Activated T-cell treated with anti-CD3 and anti-CD28 coated beads, Interleukin-2, amount 50 U/mL, for 72 hours (primary cell): ENCODE measurements at regions not wholly inside any gene's neighbourhood (a gene's known extent, or its start where the extent isn't known, plus 50 kb on each side); places are given as distances from the start of the nearest gene placed in this dataset.
A peak's percentile ranks its signal among the peaks of the same experiment; 100 is the strongest.

ENCODE experiments used
- ATAC-seq, 2 donors: fragments of 150-1000 bp; cut with Tn5 transposase; replicated peaks in 1 of 2; 2 replicates each; pipeline ENCODE4 v1.10.0; 2021; ENCODE audit warnings: moderate library complexity in 2 of 2, mild to moderate bottlenecking in 1 of 2
- DNase-seq, 2 donors: peaks; one replicate each; pipeline ENCODE4 v3.0.0; 2021 to 2022; ENCODE audit warnings: mixed read lengths in 1 of 2
- H3K27ac Mint-ChIP-seq: one replicate; pipeline ENCODE4 v1.8.0; 2022; ENCODE audit warnings: mild to moderate bottlenecking, moderate library complexity, mixed read lengths
- H3K27me3 Mint-ChIP-seq: one replicate; pipeline ENCODE4 v1.8.0; 2022; ENCODE audit warnings: low read depth, mixed read lengths
- H3K36me3 Mint-ChIP-seq, 2 donors: one replicate each; pipeline ENCODE4 v1.8.0; 2022; ENCODE audit warnings: mixed read lengths in 2 of 2, mild to moderate bottlenecking in 1 of 2; ENCODE audit not compliant: insufficient read depth in 2 of 2
- H3K4me1 Mint-ChIP-seq: one replicate; pipeline ENCODE4 v1.8.0; 2022; ENCODE audit warnings: low read depth, mixed read lengths
- H3K4me3 Mint-ChIP-seq, 2 donors: one replicate each; pipeline ENCODE4 v1.8.0; 2022; ENCODE audit warnings: mild to moderate bottlenecking in 2 of 2, mixed read lengths in 2 of 2, moderate library complexity in 2 of 2
- H3K9me3 Mint-ChIP-seq, 2 donors: one replicate each; pipeline ENCODE4 v1.8.0; 2022; ENCODE audit warnings: mixed read lengths in 2 of 2

DNA sequence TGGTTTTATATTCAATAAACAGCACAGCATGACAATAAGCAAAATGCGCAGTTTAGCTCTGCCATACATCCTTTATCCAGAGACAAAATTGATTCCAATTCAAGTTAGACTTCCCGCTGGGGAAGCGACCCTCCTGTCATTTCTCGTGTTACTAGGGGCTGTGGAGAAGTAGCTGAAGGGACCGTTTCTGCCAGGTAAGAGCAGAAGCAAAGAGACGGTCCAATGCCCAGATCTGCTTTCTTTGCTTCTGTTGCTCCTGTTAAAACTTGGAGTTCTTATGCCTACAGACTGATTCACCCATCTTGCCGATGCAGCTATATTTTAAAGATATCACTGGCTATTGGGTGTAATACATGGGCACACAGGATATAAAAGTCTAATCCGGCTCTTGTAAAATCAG lies 156.8 kb upstream of the AVPR1A start:
- DNase-seq (no peak), ATAC-seq (no peak)
- no peak overlapping the region for H3K27ac Mint-ChIP-seq
- no peaks in the 10 kb centered on the region for H3K36me3 Mint-ChIP-seq
- no peaks in the 10 kb centered on the region for H3K27me3 Mint-ChIP-seq
- no peaks in the 10 kb centered on the region for H3K4me1 Mint-ChIP-seq
- peaks cover 0 to 8% of the 10 kb centered on the region in 2 donors for H3K9me3 Mint-ChIP-seq
- no peak overlapping the region for H3K4me3 Mint-ChIP-seq

DNA sequence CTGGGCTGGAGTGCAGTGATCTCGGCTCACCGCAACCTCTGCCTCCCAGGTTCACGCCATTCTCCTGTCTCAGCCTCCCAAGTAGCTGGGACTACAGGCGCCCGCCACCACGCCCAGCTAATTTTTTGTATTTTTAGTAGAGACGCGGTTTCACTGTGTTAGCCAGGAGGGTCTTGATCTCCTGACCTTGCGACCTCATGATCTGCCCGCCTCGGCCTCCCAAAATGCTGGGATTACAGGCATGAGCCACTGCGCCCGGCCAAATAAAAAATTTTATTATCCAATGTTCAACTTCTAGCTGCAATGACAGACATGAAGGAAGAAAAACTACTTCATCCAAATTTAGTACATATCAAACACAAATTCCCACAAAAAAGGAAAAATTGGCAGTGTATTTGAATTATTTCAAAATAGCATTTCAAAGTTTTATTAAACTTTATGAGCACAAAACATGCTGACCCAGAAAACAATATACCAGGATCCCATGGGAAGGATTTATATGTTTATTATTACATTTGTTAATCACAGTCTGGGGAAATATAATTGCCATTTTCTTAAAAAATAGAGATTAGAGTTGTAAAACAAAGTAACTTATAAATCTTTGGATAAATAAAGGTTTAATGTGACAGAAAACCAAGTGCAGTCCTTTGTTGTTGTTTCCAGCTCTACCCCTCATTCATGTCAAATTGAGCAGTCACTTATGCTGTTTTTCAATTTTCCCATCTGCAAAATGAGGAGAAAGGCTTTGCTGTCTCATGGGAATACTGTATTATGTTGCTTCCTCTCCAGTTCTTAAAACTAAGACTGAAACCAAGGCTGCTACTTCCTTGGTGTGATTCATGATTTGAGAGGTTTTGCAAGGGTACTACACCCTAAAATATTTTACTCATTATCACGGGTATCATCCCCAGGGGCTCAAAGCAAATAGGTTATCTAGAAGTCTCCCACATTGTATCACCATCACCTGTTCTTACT lies 155.2 kb upstream of the AVPR1A start:
- no peaks in the 10 kb centered on the region for H3K36me3 Mint-ChIP-seq

DNA sequence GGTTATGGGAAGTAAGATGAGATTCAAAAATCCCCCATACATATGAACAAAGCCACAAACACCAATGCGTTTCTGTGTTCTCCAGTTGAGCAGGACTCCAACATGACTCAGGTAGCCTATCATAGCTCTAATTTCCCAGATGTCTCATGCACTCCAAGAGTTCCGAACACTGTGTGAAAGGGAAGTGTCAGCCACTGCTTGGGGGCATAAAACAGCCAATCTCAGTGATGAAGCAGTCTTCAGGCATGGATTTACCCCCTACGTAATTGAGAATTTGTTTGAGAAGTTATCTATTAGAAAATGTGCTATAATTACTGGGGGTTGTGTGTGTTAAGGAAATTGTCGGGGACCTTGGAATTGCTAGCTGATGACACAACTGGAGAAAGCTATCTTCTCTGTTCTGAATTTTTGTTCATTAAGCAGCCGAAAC lies 153.9 kb upstream of the AVPR1A start:
- DNase-seq = no peak
- H3K9me3 Mint-ChIP-seq = no peaks in the 10 kb centered on the region
- H3K27ac Mint-ChIP-seq = no peak overlapping the region
- H3K27me3 Mint-ChIP-seq = no peaks in the 10 kb centered on the region
- no peak for ATAC-seq
- no peaks in the 10 kb centered on the region for H3K36me3 Mint-ChIP-seq
- H3K4me1 Mint-ChIP-seq = peaks cover 9% of the 10 kb centered on the region
- no peak overlapping the region for H3K4me3 Mint-ChIP-seq

More for the DNA sequence above, 155.2 kb upstream of the AVPR1A start:
- ATAC-seq = no peak
- H3K4me3 Mint-ChIP-seq = no peak overlapping the region
- H3K27ac Mint-ChIP-seq = no peak overlapping the region
- H3K9me3 Mint-ChIP-seq = peaks cover 0 to 8% of the 10 kb centered on the region in 2 donors
- no peaks in the 10 kb centered on the region for H3K27me3 Mint-ChIP-seq
- peaks cover 9% of the 10 kb centered on the region for H3K4me1 Mint-ChIP-seq
- no peak for DNase-seq

- no peak for ATAC-seq
- Mint-ChIP-seq H3K27ac (no peak overlapping the region), H3K9me3 (no peaks in the 10 kb centered on the region), H3K4me3 (no peak overlapping the region), H3K4me1 (peaks cover 9% of the 10 kb centered on the region), H3K36me3 (no peaks in the 10 kb centered on the region), H3K27me3 (no peaks in the 10 kb centered on the region)
- DNase-seq = no peak
These were observed 152.0 kb upstream of the AVPR1A start for GRCh38 chr12:63302941-63303536.

DNA sequence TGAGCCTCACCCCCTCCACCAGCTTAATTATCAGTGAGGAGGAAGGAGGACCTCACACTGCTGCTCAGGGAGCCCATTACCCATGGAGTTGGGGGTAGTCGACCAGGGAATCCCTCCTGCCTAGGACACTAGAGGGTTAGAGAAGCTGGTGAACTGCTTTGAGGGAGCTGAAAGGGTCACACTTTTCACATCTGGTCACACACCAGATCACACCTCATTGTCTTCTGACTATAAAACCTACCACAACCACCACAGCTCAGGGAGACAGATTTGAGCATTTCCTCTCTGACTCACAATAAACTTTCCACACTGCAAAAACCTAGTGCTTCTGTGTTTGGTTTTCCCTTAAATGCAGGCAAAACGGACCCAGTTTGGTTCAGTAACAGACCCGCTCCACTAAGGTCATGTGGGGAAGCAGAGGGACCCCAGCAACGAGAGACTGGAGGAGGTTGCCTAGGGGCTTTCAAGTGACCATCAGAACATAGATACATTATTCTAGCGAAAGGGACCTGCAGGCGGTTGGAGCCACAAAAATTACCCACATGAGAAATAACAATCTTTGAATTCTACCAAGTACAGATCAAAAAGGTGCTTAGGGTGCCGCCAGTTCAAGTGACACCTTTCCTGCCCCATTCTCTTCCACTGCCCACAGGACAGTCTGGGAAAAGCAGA lies 151.4 kb upstream of the AVPR1A start:
- no peaks in the 10 kb centered on the region for H3K9me3 Mint-ChIP-seq
- no peak overlapping the region for H3K27ac Mint-ChIP-seq
- H3K27me3 Mint-ChIP-seq = no peaks in the 10 kb centered on the region
- DNase-seq (no peak), ATAC-seq (peak; percentile 77 to 89)
- peaks cover 9% of the 10 kb centered on the region for H3K4me1 Mint-ChIP-seq
- no peaks in the 10 kb centered on the region for H3K36me3 Mint-ChIP-seq
- peak overlapping the region in 1 of 2 donors; percentile 23 for H3K4me3 Mint-ChIP-seq

DNA sequence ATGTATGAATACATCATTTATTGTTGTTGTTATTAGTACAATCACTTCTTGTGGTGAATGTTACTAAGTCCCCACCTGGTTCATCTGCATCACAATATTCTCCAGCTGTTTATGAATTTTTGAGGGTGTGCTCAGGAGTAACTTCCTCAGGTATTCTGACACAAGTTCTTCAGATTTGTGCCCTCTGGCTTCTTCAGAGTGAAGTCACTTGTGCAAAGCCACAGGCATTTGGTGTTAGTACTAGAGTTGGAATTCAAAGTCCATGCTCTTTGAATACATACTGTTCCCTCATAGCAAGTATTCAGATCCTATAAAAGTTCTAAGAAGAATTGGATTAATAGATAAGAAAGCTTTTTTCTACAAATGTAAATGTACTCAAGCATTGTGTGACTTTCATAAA lies 150.3 kb upstream of the AVPR1A start:
- H3K36me3 Mint-ChIP-seq = no peaks in the 10 kb centered on the region
- H3K4me1 Mint-ChIP-seq = peaks cover 9% of the 10 kb centered on the region
- DNase-seq = no peak
- no peak for ATAC-seq
- no peak overlapping the region for H3K4me3 Mint-ChIP-seq
- H3K27ac Mint-ChIP-seq = no peak overlapping the region
- no peaks in the 10 kb centered on the region for H3K27me3 Mint-ChIP-seq
- no peaks in the 10 kb centered on the region for H3K9me3 Mint-ChIP-seq

DNA sequence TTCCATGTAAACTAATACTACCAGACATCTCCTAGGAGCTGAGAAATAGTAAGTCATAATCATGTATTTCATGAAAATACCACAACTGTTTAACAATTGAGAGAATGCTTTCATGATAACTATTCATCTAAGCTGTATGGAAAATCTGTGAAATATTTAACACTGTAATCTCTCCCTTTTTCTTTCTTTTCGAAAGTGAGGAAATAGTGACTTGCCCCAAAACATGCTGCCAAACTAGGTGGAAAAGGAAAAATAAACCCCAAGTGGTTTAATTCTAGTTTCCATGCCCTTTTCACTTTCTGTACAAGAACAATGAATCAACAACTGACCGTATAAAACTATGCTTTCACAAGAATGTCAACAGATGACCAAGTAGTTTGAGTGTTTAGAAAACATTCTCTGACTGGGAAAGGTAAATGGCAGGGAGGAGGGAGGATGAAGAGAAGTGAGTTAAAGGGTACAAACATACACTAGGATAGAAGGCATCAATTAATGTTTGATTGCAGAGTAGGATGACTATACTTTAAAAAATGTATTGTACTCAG lies 147.5 kb upstream of the AVPR1A start:
- Mint-ChIP-seq H3K27ac (no peak overlapping the region), H3K4me1 (peaks cover 9% of the 10 kb centered on the region), H3K9me3 (peaks cover 0 to 1% of the 10 kb centered on the region in 2 donors), H3K36me3 (no peaks in the 10 kb centered on the region), H3K27me3 (no peaks in the 10 kb centered on the region), H3K4me3 (no peak overlapping the region)
- ATAC-seq (no peak), DNase-seq (no peak)

DNA sequence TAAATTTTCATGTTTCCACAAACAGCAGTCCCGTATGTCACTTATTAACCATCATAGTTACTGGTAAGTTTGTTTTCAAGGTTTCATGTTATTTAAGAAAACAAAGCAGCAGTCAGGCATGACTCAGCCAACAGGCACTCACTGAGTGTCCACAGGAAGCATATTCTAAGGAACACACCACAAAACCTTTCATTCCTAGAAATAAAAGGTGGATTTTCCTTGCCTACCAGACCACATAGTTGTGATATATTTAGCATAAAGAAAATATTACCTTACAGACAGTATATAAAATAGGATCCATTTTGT lies 143.3 kb upstream of the AVPR1A start:
- ATAC-seq = no peak
- Mint-ChIP-seq H3K4me1 (no peaks in the 10 kb centered on the region), H3K9me3 (peaks cover under 1 to 1% of the 10 kb centered on the region in 2 donors), H3K27me3 (no peaks in the 10 kb centered on the region), H3K36me3 (no peaks in the 10 kb centered on the region), H3K4me3 (no peak overlapping the region), H3K27ac (no peak overlapping the region)
- DNase-seq = no peak

DNA sequence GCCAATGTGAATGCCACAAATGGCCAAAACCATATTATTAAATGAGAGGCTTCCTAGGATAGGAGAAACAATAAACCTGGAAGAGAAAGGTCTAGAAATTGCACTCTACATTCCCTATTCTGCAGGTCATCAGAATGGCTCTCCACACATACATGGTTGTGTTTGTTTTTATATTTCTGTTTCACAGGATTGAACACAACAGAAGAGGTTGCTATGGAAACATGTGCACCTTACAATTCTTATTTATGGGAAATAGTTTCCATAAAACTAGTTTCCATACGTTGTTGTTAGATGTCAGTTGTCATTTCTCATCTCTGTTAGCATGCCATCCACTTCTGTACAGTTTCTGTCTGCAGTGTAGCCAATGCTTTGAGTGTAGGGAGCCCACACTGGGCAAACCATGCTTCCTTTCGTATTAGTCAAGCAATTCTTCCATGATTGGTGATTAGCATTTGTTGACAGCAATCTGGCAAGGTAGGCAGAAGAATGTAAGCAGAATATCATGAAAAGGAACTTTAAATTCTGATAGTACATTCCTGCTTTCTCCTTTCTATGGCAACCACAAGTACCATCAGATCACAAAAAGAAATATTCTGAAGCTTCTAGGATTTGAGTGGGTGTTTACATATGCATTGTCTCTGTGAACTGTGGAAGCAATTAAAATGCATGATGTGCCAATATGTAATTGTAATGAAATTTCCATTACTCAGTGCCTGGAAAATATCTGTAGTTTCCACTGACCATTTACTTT lies 141.6 kb upstream of the AVPR1A start:
- no peaks in the 10 kb centered on the region for H3K27me3 Mint-ChIP-seq
- H3K4me1 Mint-ChIP-seq = no peaks in the 10 kb centered on the region
- H3K36me3 Mint-ChIP-seq = no peaks in the 10 kb centered on the region
- H3K4me3 Mint-ChIP-seq = no peak overlapping the region
- DNase-seq = no peak
- H3K9me3 Mint-ChIP-seq = peaks cover 1 to 2% of the 10 kb centered on the region in 2 donors
- no peak for ATAC-seq
- H3K27ac Mint-ChIP-seq = no peak overlapping the region

- Mint-ChIP-seq H3K27ac (no peak overlapping the region), H3K36me3 (no peaks in the 10 kb centered on the region), H3K4me3 (no peak overlapping the region), H3K4me1 (no peaks in the 10 kb centered on the region), H3K27me3 (no peaks in the 10 kb centered on the region), H3K9me3 (peaks cover 0 to 3% of the 10 kb centered on the region in 2 donors)
- DNase-seq (peak; percentile 3 to 6), ATAC-seq (no peak)
These were observed 125.8 kb upstream of the AVPR1A start for GRCh38 chr12:63276537-63277365.

DNA sequence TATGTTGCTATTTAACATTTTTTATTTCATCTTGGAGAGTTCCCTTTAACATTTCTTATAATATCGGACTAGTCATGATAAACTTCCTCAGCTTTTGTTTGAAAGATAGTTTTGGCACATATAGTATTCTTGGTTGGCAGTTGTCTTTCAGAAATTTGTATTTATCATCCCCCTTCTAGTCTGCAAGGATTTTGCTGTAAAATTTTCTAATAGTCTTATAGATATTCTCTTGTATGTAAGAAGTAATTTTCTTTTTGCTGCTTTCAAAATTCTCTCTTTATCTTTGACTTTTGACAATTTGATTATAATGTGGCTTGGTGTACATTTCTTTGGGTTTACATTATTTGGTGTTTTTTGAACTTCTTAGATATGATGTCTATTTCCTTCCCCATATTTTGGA lies 116.0 kb upstream of the AVPR1A start:
- Mint-ChIP-seq H3K27me3 (no peaks in the 10 kb centered on the region), H3K4me1 (no peaks in the 10 kb centered on the region), H3K9me3 (peaks cover 7 to 8% of the 10 kb centered on the region in 2 donors), H3K4me3 (no peak overlapping the region), H3K27ac (no peak overlapping the region), H3K36me3 (no peaks in the 10 kb centered on the region)
- ATAC-seq = no peak
- no peak for DNase-seq

- no peak for ATAC-seq
- no peak overlapping the region for H3K27ac Mint-ChIP-seq
These were observed 113.6 kb upstream of the AVPR1A start for GRCh38 chr12:63264629-63265028.

More at GRCh38 chr12:63264629-63265028, 113.6 kb upstream of the AVPR1A start:
- Mint-ChIP-seq H3K27me3 (no peaks in the 10 kb centered on the region), H3K4me3 (no peak overlapping the region), H3K9me3 (peaks cover 0 to 6% of the 10 kb centered on the region in 2 donors), H3K4me1 (no peaks in the 10 kb centered on the region), H3K36me3 (no peaks in the 10 kb centered on the region)
- no peak for DNase-seq
